ENCODE measurements at regions not wholly inside any gene's neighbourhood (a gene's known extent, or its start where the extent isn't known, plus 50 kb on each side); places are given as distances from the start of the nearest gene placed in this dataset.
"Not testable (repeated sequence)": the region's sequence is repeated elsewhere in the genome, so short reads cannot be mapped to it uniquely, and the experiment has no call there.

GRCh38 chr6:149225946-149226345 is 91.6 kb upstream of the TAB2 start:
- in situ Hi-C loops (cut with HindIII; ENCODE audit: low pct_ligation_motif_present, low pct_unique_long_range_greater_than_20kb, low sequenced_read_pairs) = no loop called here
- no peak for DNase-seq

GRCh38 chr6:149227796-149228195 is 89.7 kb upstream of the TAB2 start:
- no peak for DNase-seq
- in situ Hi-C loops (cut with HindIII; ENCODE audit: low pct_ligation_motif_present, low pct_unique_long_range_greater_than_20kb, low sequenced_read_pairs) = no loop called here

GRCh38 chr6:149228311-149228955 is 89.1 kb upstream of the TAB2 start:
- in situ Hi-C loops (cut with HindIII; ENCODE audit: low pct_ligation_motif_present, low pct_unique_long_range_greater_than_20kb, low sequenced_read_pairs) = no loop called here
- DNase-seq = no peak

- DNase-seq = no peak
- in situ Hi-C loops (cut with HindIII; ENCODE audit: low pct_ligation_motif_present, low pct_unique_long_range_greater_than_20kb, low sequenced_read_pairs) = no loop called here
These were observed 88.4 kb upstream of the TAB2 start for GRCh38 chr6:149229096-149229495.

- in situ Hi-C loops (cut with HindIII; ENCODE audit: low pct_ligation_motif_present, low pct_unique_long_range_greater_than_20kb, low sequenced_read_pairs) = no loop called here
- DNase-seq = no peak
These were observed 86.6 kb upstream of the TAB2 start for GRCh38 chr6:149230712-149231460.

GRCh38 chr6:149231778-149232177 is 85.7 kb upstream of the TAB2 start:
- in situ Hi-C loops (cut with HindIII; ENCODE audit: low pct_ligation_motif_present, low pct_unique_long_range_greater_than_20kb, low sequenced_read_pairs) = no loop called here
- DNase-seq = no peak

GRCh38 chr6:149233056-149233715 is 84.3 kb upstream of the TAB2 start:
- in situ Hi-C loops (cut with HindIII; ENCODE audit: low pct_ligation_motif_present, low pct_unique_long_range_greater_than_20kb, low sequenced_read_pairs) = no loop called here
- peak; percentile 89 for DNase-seq

- no peak for DNase-seq
- in situ Hi-C loops (cut with HindIII; ENCODE audit: low pct_ligation_motif_present, low pct_unique_long_range_greater_than_20kb, low sequenced_read_pairs) = no loop called here
These were observed 83.2 kb upstream of the TAB2 start for GRCh38 chr6:149234051-149234962.

GRCh38 chr6:149235130-149235561 is 82.4 kb upstream of the TAB2 start:
- DNase-seq = no peak
- in situ Hi-C loops (cut with HindIII; ENCODE audit: low pct_ligation_motif_present, low pct_unique_long_range_greater_than_20kb, low sequenced_read_pairs) = no loop called here

- no peak for DNase-seq
- in situ Hi-C loops (cut with HindIII; ENCODE audit: low pct_ligation_motif_present, low pct_unique_long_range_greater_than_20kb, low sequenced_read_pairs) = no loop called here
These were observed 80.9 kb upstream of the TAB2 start for GRCh38 chr6:149236589-149236988.

GRCh38 chr6:149237464-149237863 is 80.0 kb upstream of the TAB2 start:
- in situ Hi-C loops (cut with HindIII; ENCODE audit: low pct_ligation_motif_present, low pct_unique_long_range_greater_than_20kb, low sequenced_read_pairs) = no loop called here
- DNase-seq = no peak

- in situ Hi-C loops (cut with HindIII; ENCODE audit: low pct_ligation_motif_present, low pct_unique_long_range_greater_than_20kb, low sequenced_read_pairs) = no loop called here
These were observed 77.8 kb upstream of the TAB2 start for GRCh38 chr6:149239573-149240209.

GRCh38 chr6:149242883-149243282 is 74.6 kb upstream of the TAB2 start:
- no peak for DNase-seq
- in situ Hi-C loops (cut with HindIII; ENCODE audit: low pct_ligation_motif_present, low pct_unique_long_range_greater_than_20kb, low sequenced_read_pairs) = no loop called here

More at GRCh38 chr6:149239573-149240209, 77.8 kb upstream of the TAB2 start:
- DNase-seq = no peak

- in situ Hi-C loops (cut with HindIII; ENCODE audit: low pct_ligation_motif_present, low pct_unique_long_range_greater_than_20kb, low sequenced_read_pairs) = no loop called here
These were observed 73.4 kb upstream of the TAB2 start for GRCh38 chr6:149244105-149244504.

GRCh38 chr6:149246691-149247384 is 70.7 kb upstream of the TAB2 start:
- in situ Hi-C loops (cut with HindIII; ENCODE audit: low pct_ligation_motif_present, low pct_unique_long_range_greater_than_20kb, low sequenced_read_pairs) = no loop called here
- no peak for DNase-seq

More at GRCh38 chr6:149244105-149244504, 73.4 kb upstream of the TAB2 start:
- DNase-seq = no peak

- DNase-seq = no peak
- in situ Hi-C loops (cut with HindIII; ENCODE audit: low pct_ligation_motif_present, low pct_unique_long_range_greater_than_20kb, low sequenced_read_pairs) = no loop called here
These were observed 70.1 kb upstream of the TAB2 start for GRCh38 chr6:149247385-149247763.

- DNase-seq; in situ Hi-C loops (cut with HindIII; ENCODE audit: low pct_ligation_motif_present, low pct_unique_long_range_greater_than_20kb, low sequenced_read_pairs): not testable (repeated sequence)
These were observed 69.2 kb upstream of the TAB2 start for GRCh38 chr6:149248263-149248662.

Measured in ACHN (cell line).